Fibroblast of lung (primary cell): ENCODE measurements at regions not wholly inside any gene's neighbourhood (a gene's known extent, or its start where the extent isn't known, plus 50 kb on each side); places are given as distances from the start of the nearest gene placed in this dataset.

ENCODE experiments used
- CTCF ChIP-seq, 2 donors: IDR thresholded peaks in 1 of 2; conservative IDR thresholded peaks in 1 of 2; 1 replicate in 1 of 2; 2 replicates in 1 of 2; pipeline ENCODE4 v1.5.1; 2011 to 2012; ENCODE audit warnings: low read length in 2 of 2, control low read depth in 1 of 2, inconsistent platforms in 1 of 2, low read depth in 1 of 2, mild to moderate bottlenecking in 1 of 2
- EZH2 ChIP-seq: IDR thresholded peaks from 2 replicates; pipeline ENCODE4 v1.5.1; 2012; ENCODE audit warnings: low read length, control low read depth, mild to moderate bottlenecking; ENCODE audit errors: missing control alignments

- TF ChIP-seq CTCF (conservative IDR thresholded peaks at IDR 0.05 in 1 of 2, IDR thresholded peaks at IDR 0.05 in 1 of 2; ENCODE audit: low read depth in 1 of 2, low read length in 2 of 2) (no peak), EZH2 (no peak)
These were observed 92.1 kb upstream of the PLSCR4 start for GRCh38 chr3:146342989-146343388.
